Choroid plexus epithelial cell (primary cell): ENCODE measurements at regions not wholly inside any gene's neighbourhood (a gene's known extent, or its start where the extent isn't known, plus 50 kb on each side); places are given as distances from the start of the nearest gene placed in this dataset.

ENCODE experiments used
- DNase-seq: peaks from one replicate; pipeline ENCODE4 v3.0.0-alpha.2; 2010; ENCODE audit warnings: low read depth
- H3K4me3 ChIP-seq: 2 replicates; pipeline ENCODE4 v1.5.1; 2011; ENCODE audit warnings: low read depth, mild to moderate bottlenecking, control low read depth, low read length, moderate library complexity
- CTCF ChIP-seq: conservative IDR thresholded peaks from 2 replicates; pipeline ENCODE4 v1.5.1; 2011; ENCODE audit warnings: low read depth, mild to moderate bottlenecking, control low read depth, inconsistent platforms, low read length, moderate library complexity

- H3K4me3 ChIP-seq = no peak overlapping the region
- no peak for TF ChIP-seq CTCF
- no peak for DNase-seq
These were observed 334.6 kb upstream of the VRK2 start for GRCh38 chr2:57711991-57712390.

DNA sequence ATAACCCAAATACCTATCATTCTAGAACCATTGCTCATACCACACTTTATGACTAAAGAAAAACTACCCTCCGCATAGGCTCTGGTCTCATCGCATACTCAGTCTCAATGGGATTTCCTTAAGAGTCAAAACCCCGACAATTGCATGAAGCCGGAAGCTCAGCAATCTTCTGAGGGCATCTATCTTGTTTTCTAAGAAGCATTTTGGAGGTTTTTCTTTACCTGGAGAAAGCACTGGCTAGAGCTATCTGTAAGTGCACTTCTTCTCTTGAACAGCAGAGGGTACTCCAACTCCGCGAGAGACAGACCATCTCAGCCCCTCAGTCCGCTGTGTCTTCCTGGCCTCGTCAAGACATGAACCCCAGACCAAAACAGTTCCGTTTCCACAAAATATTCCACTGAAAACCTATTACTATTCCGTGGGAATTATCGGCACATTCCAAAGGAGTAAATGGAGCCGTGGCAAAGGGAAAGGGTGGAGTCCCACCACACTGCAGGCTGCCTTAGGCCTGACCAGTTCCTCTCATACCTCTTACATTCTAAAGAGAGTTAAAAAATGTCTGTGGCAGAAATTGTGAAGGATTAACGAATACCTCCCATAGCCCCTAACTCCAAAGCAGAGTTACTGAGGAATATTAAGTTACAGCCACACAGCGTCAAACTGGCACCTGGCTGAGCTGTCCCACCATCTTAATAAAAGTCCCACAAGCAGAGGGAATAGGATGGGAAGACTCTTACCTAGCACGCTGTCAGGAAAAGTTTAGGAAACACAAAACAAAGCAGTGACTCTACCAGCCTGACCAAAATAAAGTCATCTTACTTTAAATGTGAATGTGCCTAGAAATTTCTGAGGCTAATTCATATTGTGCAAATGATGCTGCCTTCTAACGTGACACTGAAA is 325.6 kb upstream of the VRK2 start:
- peak overlapping the region; percentile 41 for H3K4me3 ChIP-seq
- TF ChIP-seq CTCF = peak; percentile 92
- DNase-seq = peak; percentile 83

DNA sequence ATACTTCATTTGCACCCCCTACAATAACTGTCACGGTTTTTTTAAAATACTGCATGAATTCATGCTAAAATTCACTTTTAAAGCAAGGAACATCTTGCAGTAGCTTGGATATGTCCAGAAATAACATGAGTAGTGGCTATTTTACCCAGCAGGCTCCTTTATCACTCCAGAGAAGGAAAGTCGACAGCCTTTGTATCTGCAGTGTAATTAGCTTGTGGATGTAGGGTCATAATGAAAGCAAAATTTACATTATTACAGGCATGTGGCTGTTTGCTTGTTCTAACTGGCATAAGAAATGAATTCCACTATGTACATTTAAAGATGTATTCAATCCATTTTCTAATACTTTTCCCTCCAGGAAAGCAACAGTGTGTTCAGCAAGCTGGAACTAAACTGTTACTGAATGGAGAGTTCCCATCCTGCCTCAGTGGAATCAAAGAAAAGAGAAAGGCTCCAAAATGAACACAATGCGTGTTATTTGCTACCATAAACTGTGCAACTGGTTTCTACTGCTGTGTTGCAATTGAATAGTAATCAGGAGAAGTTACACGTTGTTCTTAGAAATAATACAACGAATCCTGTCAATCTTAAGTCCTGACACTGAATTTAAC is 321.2 kb upstream of the VRK2 start:
- no peak for DNase-seq
- no peak for TF ChIP-seq CTCF
- no peak overlapping the region for H3K4me3 ChIP-seq

- TF ChIP-seq CTCF = no peak
- DNase-seq = no peak
- H3K4me3 ChIP-seq = no peak overlapping the region
These were observed 320.3 kb upstream of the VRK2 start for GRCh38 chr2:57726294-57726693.

GRCh38 chr2:57728691-57729090 is 317.9 kb upstream of the VRK2 start:
- no peak for TF ChIP-seq CTCF
- H3K4me3 ChIP-seq = no peak overlapping the region
- DNase-seq = no peak

DNA sequence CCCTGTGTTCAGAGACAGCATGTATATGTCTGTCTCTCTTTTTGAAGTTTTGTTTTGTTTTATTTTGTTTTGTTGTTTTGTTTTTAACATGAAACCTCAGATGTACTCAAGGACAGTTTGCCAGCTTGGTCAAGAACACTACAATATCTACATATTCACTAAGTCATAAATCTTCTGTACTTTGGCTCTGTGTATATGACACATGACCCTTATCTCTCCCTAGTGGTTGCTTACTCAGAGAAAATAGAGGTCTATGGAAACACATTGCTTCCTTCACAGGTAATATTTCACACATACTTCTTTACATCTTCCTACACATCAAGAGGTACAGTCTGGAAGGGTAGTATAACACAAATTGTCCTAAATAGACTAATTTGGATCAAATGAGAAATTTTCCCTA is 312.6 kb upstream of the VRK2 start:
- no peak overlapping the region for H3K4me3 ChIP-seq
- DNase-seq = no peak
- no peak for TF ChIP-seq CTCF
